8988T (cell line): ENCODE measurements at regions not wholly inside any gene's neighbourhood (a gene's known extent, or its start where the extent isn't known, plus 50 kb on each side); places are given as distances from the start of the nearest gene placed in this dataset.
"Not testable (repeated sequence)": the region's sequence is repeated elsewhere in the genome, so short reads cannot be mapped to it uniquely, and the experiment has no call there.

Source experiments
- DNase-seq: peaks from one replicate; pipeline ENCODE4 v3.0.0; 2011

DNA sequence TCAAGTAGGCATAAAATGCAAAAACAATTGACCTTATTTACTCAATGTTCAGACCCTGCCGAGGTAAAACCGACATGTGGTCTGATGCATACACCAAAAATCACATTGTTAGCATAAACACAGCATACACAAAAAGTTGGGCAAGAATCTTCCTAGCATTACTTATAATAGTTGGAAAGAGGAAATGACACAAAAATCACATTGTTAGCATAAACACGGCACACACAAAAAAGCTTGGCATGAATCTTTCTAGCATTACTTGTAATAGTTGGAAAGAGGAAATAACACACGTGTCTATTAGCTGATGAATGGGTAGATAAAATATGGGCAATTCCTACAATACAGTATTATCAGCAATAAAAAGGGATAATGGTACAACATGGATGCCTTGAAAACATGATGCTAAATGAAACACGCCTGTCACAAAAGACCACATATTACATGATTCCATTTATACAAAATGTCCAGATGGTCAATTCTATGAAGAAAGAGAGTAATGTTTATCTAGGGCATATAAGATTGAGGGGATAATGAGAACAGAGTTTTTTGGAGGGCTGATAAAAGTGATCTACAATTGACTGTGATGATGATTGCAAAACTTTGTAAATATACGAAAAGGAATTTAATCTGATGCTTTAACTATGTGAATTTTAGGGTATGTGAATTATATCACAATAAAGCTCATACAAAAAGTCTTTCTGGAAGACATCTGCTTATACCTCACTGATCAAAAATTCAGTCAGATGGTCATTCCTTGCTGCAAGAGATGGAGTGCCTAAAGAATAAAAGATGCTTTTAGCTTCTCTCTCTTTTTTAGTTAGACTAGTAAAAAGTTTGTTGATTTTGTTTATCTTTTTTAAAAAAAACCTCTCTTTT lies 1019.5 kb upstream of the CITED2 start:
- DNase-seq, result no peak

DNA sequence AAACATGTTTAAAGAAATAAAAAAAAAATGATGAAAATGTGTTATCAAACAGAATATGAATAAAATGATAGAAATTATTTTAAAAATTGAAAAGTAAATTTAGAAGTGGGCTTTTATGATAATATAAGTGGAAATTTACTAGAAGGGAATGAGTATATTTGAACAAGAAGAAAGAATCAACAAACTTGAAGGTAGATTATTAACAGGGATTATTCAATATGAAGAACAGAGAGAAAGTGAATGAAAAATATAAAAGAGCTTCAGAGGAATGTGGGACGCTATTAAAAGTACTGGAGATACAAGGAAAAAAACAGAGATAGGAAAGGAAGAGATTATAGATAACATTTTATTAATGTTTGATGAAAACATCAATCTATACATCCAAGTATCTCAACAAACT lies 1014.4 kb upstream of the CITED2 start:
- DNase-seq, result no peak

DNA sequence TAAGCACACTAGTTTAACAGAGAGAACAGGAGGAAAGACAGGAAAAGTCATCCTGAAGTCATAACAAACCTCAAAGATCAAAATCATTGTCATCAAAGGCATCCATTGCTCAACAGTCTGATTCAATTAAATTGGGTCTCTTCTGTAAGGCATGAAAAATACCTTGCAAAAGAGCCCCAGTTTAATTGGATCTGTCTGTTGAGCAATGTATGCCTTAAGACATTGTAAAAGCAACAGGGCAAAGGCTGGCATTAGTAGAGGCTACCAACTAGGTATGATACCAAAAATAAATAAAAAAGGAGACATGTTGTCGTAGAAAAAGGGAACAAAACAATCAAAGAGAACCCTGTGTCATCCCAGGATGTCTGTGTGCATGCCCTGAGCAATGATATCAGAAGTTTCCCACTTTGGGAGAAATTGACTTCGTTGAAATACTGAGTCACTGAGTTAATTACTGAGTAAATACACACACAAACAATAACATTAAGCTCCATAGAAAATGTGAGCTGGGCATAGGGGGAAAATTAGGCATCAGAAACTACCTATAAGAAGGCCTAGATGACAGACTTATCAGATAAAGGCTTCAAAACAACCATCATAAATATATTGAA lies 1013.8 kb upstream of the CITED2 start:
- DNase-seq, result no peak

DNA sequence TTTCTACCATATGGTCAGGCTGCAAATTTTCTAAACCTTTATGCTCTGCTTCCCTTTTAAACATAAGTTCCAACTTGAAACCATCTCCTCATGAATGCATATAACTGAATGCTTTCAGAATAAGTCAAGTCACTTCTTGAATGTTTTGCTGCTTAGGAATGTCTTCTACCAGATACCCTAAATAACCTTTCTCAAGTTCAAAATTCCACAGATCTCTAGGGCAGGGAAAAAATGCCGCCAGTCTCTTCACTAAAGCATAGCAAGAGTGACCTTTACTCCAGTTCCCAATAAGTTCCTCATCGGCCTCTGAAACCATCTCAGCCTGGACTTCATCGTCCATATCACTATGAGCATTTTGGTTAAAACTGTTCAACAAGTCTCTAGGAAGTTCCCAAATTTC lies 1011.2 kb upstream of the CITED2 start:
- no peak for DNase-seq

DNA sequence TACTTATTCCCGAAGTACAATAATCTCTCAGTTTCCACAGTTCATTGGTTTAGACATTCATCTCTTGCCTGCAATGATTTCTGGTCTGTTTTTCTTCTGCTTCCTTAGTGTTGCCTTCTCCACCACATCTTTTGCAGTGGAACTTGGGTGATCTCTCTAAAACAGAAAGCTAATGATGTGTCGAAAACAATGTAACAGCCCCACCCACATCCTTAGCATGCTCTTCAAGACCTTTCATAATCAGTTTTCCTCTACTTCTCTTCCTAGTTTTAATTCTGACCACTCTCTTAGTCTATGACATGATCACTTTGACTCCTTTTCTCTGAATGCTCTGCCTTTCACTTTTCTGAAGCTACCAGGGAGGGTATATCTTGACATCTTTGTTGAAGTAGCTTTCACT lies 1007.9 kb upstream of the CITED2 start:
- no peak for DNase-seq

DNA sequence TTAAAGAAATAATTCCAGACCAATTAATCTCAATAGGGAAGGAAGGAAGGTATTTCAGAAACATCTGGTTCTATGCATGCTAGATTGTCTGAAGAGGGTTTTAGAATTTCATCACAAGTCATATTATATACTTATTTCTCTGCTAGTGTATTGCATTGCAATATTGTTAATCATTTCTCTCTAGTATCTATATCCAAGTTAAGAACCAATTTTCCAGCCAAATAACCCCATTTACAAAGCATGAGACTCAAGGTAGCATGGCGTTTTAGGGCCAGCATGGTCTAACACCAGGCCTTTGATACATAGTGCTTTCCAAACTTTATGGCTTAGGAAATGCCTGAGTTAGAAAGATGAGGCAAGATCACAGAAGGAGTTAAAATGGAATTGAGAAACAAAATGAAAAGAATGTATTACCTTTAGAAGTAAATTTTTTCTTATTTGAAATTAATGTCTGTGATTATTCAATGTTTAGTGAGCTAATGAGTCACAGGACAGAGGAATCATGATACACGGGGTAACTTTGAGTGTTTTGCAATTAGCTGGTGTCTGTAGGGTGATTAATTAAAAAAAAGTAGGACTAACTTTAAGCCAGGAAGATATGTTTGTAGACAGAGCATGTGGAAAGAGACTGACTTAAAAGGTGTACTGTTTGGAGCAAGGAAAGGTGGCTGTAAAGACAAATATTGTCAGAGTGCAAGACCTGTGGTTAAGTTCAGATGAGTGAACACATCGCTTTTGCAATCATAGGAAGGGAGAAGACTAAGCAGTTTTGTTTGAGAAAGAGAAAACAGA lies 1006.2 kb upstream of the CITED2 start:
- DNase-seq, result no peak

DNA sequence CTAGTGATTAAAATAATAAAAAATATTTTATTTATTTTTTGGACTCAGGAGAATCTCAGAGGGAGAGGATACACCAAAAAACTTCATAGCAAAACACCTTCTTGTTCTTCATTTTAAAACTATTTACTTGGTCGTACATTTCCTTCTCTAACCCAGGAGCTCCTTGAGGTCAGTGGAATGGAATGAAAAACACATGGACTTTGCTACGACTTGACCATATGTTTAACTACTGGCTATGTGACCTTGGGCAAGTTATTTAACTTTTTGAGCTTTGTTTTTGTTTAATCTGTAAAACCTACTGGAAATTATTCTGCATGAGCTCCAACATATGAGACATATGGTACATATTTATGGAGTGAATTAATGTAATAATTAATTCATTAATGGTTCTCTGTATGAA lies 1005.5 kb upstream of the CITED2 start:
- no peak for DNase-seq

DNA sequence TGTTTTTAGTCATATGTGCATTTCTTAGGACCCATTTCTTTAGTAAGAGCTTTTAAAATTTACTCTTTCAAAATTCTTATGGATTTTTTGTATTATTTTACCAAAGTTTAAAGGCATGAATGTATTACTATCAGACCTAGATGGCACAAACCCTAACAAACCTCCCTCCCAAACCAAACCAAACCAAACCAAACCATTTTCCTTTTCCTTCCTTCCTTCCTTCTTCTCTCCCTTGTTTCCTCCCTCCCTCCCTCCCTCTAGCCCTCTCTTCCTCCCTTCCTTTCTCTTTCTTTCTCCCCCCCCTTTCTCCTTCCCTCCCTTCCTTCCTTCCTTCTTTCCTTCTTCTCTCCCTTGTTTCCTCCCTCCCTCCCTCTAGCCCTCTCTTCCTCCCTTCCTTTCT lies 1001.8 kb upstream of the CITED2 start:
- DNase-seq, result no peak

DNA sequence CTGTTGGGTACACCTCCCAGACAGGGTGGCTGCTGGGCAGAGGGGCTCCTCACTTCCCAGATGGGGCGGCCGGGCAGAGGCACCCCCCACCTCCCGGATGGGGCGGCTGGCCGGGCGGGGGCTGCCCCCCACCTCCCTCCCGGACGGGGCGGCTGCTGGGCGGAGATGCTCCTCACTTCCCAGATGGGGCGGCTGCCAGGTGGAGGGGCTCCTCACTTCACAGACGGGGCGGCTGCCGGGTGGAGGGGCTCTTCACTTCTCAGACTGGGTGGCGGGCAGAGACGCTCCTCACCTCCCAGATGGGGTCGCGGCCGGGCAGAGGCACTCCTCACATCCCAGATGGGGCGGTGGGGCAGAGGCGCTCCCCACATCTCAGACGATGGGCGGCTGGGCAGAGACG lies 999.3 kb upstream of the CITED2 start:
- DNase-seq, result not testable (repeated sequence)

DNA sequence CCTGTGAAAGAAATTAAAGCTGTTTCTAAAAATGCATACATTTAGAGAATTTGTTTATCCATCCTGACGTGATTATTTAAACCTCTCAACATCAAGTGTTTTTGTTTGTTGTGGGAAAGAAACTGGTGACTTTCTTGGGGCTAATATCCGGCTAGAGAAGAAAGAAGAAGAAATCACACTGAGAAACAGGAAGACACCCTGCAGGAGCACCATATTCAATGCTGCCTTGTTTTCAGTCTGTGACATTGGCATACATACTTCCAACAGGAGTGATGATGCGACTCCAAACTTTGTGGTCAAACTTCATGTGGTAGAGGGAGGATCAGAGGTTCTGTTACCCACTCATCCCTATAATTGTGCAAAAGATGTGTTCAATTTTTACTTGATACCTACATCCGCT lies 997.6 kb upstream of the CITED2 start:
- DNase-seq, result no peak

DNA sequence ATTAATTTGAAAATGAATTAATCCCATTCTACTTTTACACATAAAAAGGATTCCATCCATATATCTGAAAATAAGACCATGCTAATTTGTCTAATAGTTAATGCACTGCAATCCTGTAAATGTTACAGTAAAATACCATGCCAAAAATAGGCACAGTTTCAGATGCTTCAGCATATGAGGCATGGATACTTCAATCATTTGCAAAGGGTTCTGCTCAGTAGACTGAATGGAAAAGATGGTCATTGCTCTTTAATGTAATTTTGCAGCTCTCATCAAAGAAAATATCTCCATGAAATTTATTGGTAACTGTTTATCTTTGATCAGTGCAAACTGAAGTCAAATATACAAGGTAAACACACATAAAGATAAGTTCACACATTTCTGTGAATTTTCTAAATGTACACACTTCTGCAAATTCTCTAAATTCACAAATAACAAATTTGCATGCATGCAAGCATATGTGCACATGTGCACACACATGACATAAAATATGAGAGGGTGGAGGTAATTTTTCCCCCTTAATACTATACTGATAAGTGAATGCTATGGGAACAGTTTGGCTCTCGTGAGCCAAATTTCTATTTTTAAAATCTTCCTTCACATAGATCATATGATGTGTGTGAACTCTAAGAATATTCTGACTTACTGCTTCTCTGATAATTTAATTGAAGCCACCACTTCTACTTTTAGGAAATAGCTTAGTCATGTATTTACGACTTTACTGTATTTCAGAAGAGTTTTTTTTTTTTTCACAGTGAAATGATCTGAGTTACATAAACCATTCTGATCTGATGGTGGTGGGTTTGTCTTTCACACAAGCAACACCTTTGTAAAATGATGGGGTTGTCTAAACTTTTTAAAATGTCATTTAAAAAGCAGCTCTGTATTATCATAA lies 996.8 kb upstream of the CITED2 start:
- no peak for DNase-seq

DNA sequence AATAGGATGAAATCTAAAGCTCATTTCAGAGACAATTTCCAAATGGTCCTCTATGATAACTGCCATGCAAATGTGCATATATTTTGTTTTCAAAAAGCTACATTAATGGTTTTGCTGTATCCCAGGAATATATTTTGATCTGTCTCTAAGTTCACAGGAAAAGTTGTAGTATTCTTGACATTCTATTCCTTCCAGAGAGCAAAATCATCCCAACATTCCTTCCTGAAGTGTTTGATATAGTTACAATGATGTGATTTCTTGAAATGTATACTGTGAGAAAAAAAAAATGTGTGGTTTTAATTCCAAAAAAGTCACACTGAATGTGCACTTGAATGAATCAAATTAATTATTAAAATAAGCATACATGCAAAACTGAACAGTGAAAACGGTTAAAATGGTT lies 996.0 kb upstream of the CITED2 start:
- no peak for DNase-seq

DNA sequence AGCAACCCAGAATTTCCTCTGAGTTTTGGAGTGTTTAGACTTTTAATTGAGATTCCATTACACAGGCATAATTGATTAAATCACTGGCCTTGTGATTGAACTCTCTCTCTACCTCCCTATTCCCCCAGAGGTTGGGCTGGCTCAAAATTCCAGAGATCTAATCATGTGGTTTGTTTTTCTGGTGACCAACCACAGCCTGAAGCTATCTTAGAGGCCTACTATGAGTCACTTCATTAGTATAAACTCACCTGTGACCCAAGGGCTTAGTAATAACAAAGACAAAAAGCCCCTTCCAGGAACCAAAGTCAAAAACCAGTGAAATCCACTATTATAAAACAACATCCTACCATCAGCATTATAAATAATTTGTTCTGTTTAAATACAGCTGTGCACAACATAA lies 992.5 kb upstream of the CITED2 start:
- no peak for DNase-seq

DNA sequence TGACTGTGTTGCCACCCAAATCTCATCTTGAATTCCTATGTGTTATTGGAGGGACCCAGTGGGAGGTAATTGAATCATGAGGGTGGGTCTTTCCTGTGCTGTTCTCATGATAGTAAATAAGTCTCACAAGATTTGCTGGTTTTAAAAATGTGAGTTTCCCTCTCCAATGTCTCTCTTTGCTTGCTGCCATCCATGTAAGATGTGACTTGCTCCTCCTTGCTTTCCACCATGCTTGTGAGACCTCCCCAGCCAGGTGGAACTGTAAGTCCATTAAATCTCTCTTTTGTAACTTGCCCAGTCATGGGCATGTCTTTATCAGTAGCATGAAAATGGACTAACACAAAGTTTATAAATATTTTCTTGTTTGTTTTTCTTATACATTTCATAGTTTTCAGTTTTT lies 990.5 kb upstream of the CITED2 start:
- DNase-seq, result no peak

DNA sequence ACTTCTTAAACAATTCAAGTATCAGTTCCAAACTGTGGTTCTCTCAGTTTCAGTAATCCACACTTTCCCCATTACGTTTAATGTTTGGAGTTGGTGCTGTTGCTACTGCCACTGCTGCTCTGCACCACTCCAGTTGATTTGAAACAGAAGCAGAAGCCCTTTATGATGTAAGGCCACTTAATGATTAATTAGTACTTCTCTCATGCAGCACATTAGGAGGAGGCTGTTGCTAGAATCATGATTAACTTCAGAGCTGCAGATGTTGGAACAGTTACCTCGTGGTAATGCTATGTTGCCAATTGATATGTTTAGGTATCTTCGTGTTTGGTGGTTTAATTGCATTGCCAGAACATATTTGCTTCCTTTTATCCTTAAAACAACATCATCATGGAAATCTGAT lies 986.2 kb upstream of the CITED2 start:
- no peak for DNase-seq

DNA sequence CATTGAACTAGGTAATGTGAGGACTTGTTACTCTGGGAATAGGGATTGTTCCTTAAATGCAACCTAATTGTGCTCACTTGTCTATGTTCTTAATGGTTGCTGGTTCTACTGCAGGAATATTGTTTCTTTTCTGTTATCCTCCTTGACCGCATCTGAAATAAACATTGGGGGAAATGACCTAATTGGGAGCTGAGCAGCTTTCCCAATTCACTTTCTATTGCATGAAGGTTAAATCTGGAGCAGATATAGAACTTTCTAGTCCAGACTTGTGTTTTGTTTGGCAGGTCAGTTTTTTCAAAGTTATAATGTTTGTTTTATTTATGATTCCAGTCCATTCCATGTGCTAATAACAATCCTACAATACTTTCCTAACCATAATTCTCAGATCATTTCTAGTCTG lies 981.0 kb upstream of the CITED2 start:
- DNase-seq, result no peak

DNA sequence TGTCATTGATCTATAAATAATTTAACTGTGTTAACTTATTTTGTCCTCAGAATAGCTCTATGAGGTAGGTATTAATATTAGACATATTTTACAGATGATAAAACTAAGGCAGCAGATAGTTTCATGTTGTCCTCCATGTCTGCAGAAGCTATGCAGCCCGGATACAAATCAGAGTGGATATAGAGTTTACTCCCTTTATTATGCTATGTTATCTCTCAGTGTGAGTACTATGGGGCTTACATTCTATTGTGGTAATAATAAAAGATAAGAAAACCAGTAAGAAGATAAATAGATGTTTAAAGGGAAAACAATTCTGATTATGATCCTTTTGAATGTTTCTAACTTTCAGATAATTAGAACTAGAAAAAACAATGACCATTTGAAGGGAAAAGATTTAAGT lies 979.8 kb upstream of the CITED2 start:
- DNase-seq, result no peak

DNA sequence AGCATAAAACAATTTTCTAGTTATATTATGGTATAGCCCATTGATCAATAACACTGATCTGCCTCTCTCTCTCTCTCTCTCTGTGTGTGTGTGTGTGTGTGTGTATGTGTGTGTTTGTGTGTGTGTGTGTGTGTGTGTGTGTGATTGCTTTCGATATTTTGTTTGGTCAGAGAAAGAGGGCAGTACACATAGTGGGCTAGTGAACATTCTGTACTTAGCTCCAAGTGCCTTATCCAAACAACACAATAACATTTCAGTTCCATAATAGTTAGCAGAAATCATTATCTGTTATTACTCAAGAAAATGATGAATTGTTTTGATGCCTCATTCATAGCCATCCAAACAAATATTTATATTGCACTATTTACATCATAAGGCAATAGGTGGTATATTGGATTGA lies 979.1 kb upstream of the CITED2 start:
- DNase-seq, result no peak

DNA sequence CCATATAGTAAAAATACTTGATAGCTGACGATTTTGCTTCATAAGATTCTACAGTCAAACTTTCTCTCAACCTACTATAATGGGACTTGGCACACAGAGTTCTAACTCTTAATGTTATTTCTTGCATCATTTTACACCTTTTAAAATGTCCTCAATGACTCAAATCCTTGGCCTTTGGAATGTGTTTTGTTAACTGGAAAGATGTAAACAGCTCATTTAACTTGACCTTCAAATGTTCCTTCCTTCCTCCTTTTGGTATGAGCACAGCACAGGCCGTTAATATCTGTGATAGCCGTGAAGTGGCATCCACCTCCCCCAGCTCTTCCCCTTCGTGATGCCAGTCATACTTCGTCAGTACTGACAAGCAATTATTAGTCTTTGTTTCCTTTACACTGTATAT lies 972.0 kb upstream of the CITED2 start:
- DNase-seq, result no peak

DNA sequence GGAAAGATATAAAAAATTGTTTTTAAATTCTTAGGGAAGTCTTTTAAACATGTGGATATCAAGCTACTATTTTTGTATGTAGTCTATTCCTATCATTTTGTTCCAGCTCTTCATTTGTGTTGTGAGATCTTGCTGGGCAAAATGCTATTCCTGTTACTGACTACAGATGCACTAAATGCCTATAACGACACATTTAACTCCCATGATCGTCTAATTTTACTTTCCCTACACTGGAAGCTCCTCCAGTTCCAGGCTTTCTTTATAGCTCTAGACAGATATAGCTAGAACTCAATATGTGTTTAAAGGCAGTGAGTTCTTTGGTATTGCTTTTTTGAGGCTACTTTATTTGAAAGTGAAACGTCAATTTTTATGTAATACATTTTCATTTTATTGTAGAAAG lies 971.5 kb upstream of the CITED2 start:
- no peak for DNase-seq

DNA sequence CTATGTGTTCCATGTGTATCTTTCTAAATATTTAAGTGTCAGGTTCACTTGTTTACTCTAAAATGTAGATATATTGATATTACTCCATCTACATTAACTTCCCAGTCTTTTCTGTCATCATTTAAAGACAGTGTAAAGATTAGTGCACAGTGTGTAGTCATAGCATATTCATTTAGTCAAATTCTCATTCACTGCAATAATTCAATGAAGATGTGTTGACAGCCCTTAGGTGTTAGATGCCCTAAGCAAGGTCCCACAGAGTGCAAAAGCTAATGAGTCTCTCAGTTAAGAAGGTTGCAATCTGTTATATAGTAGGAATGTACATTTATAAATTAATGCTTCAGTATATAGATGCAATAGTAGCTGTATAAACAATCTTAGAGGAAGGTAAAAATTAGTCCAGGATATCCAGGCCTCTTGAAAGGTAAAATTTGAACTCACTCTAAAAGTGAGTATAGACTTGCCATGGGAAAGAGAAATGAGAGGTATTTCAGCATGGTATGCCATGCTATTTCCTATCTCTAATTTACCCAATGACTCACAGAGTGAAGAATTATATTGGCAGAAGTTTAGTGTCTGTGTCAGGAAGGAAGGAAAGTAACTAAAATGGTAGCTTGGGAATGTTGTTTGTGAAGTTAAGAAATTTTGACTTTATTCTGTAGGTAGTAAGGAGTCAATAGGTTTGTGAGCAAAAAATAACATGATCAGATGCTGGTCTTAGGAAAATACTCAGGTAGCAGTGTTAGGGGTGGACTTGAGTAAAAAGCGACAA lies 969.9 kb upstream of the CITED2 start:
- no peak for DNase-seq

DNA sequence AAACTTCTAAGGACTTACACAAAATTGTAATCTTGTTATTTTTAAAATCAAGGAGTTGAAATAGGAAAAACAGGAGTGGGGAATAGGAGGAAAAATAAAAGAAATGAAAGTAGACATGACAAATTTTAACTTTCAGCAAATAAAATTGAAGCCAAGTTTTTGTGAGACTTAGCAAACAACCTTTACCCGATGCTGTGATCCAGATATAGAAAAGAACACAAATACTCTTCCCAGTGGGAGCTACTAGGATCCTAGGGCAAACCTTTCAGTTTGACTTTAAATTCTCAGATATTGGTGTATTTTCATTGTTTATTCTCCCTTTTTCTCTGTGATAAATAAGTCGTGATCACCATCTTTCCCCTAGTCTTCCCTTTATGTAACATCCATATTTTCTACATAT lies 968.7 kb upstream of the CITED2 start:
- no peak for DNase-seq
